MM.1S (cell line): ENCODE measurements at regions not wholly inside any gene's neighbourhood (a gene's known extent, or its start where the extent isn't known, plus 50 kb on each side); places are given as distances from the start of the nearest gene placed in this dataset.
"Not testable (repeated sequence)": the region's sequence is repeated elsewhere in the genome, so short reads cannot be mapped to it uniquely, and the experiment has no call there.

Source experiments
- DNase-seq: peaks from one replicate; pipeline ENCODE4 v3.0.0-alpha.2; 2015
- H2AFZ ChIP-seq: fragments of 300-600 bp; sonication (generic); 2 replicates; pipeline ENCODE4 v1.6.0; 2016; ENCODE audit warnings: antibody characterized with exemption, low read length
- H3F3A ChIP-seq: fragments of 300-600 bp; sonication (generic); 2 replicates; pipeline ENCODE4 v1.6.1; 2016; ENCODE audit warnings: mild to moderate bottlenecking, antibody characterized with exemption, low read length, moderate library complexity, mixed read lengths; ENCODE audit not compliant: insufficient read depth
- H3K27ac ChIP-seq: fragments of 300-600 bp; sonication (generic); 2 replicates; pipeline ENCODE4 v1.5.1; 2016; ENCODE audit warnings: mild to moderate bottlenecking, low read length
- H3K27me3 ChIP-seq: fragments of 300-600 bp; sonication (generic); replicated peaks from 2 replicates; pipeline ENCODE4 v1.6.0; 2016; ENCODE audit warnings: low read length; ENCODE audit not compliant: insufficient read depth
- H3K36me3 ChIP-seq: fragments of 300-600 bp; sonication (generic); replicated peaks from 2 replicates; pipeline ENCODE4 v1.6.1; 2016; ENCODE audit warnings: mild to moderate bottlenecking, low read length, mixed read lengths; ENCODE audit not compliant: insufficient read depth
- H3K4me1 ChIP-seq: fragments of 300-600 bp; sonication (generic); 2 replicates; pipeline ENCODE4 v1.6.1; 2016; ENCODE audit warnings: low read length, mixed read lengths
- H3K4me2 ChIP-seq: fragments of 300-600 bp; sonication (generic); 2 replicates; pipeline ENCODE4 v1.6.0; 2016; ENCODE audit warnings: low read depth, low read length
- H3K4me3 ChIP-seq: fragments of 300-600 bp; sonication (generic); 2 replicates; pipeline ENCODE4 v1.5.1; 2016; ENCODE audit warnings: low read length, mixed read lengths
- H3K79me2 ChIP-seq: fragments of 300-600 bp; sonication (generic); 2 replicates; pipeline ENCODE4 v1.6.1; 2016; ENCODE audit warnings: mixed run types, low read length, mixed read lengths
- H3K9ac ChIP-seq: fragments of 300-600 bp; sonication (generic); 2 replicates; pipeline ENCODE4 v1.6.1; 2016; ENCODE audit warnings: low read length, mixed read lengths
- H3K9me2 ChIP-seq: fragments of 300-600 bp; sonication (generic); replicated peaks from 2 replicates; pipeline ENCODE4 v1.6.1; 2016; ENCODE audit warnings: mild to moderate bottlenecking, low read length, mixed read lengths; ENCODE audit not compliant: insufficient read depth
- H3K9me3 ChIP-seq: fragments of 300-600 bp; sonication (generic); replicated peaks from 2 replicates; pipeline ENCODE4 v1.6.1; 2016; ENCODE audit warnings: mild to moderate bottlenecking, low read length, mixed read lengths; ENCODE audit not compliant: insufficient read depth
- H4K20me1 ChIP-seq: fragments of 300-600 bp; sonication (generic); 2 replicates; pipeline ENCODE4 v1.6.1; 2016; ENCODE audit warnings: mild to moderate bottlenecking, low read length, moderate library complexity, mixed read lengths; ENCODE audit not compliant: insufficient read depth
- EZH2 ChIP-seq: fragments of 300-600 bp; sonication (generic); optimal IDR thresholded peaks from 2 replicates; pipeline ENCODE3; 2017; ENCODE audit warnings: low read depth, mild to moderate bottlenecking, antibody characterized with exemption, low read length, mixed read lengths
- EZH2phosphoT487 ChIP-seq: fragments of 300-600 bp; sonication (generic); IDR thresholded peaks from 2 replicates; pipeline ENCODE4 v1.6.1; 2018; ENCODE audit warnings: antibody characterized with exemption, low read length
- TF ChIP-seq, protein P1 (sequence below): fragments of 300-600 bp; sonication (generic); IDR thresholded peaks from 2 replicates; pipeline ENCODE4 v1.5.1; 2016; ENCODE audit warnings: antibody characterized with exemption, low read length, mixed read lengths

DNA sequence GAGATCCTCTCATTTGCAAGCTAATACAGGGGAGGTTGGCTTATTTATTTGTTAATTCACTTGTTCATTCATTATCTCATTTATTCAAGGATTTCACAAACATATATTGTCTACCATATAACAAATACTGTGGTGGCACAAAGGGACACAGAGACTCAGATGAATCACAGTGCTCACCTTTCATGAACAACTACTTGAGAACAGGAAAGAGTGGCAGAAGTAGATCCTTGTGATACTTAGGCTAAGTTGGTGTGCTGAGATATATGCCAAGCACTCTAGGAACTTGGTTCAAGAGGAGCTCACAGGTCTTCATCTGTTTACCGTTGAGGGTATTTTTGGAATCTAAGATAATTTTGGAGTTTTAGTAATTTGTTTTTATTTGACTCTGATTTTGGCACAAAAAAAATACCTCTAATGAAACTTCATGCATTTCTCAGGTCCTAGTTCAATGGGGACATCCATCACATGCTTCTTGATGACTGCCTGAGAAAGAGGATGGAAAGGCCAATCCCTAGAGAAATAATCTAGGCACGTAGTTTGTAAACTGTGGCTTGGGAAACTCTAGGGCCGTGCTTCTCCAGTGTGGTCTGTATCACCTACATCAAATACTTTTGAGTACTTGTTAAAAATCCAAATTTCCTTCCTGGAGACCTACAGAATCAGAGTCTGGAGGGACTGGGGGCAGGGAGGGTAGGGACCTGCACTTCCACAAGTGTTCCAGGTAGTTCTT lies 113.3 kb downstream of the OSTF1 start:
- no peak for DNase-seq
- Histone ChIP-seq H3K9ac (no peak overlapping the region), H3K4me2 (no peak overlapping the region), H3K27ac (no peak overlapping the region), H3K9me2 (no peaks in the 10 kb centered on the region), H2AFZ (no peak overlapping the region), H3K9me3 (no peaks in the 10 kb centered on the region), H3K4me1 (no peaks in the 10 kb centered on the region), H3K36me3 (no peaks in the 10 kb centered on the region), H3K4me3 (no peak overlapping the region), H3K79me2 (no peaks in the 10 kb centered on the region), H3K27me3 (no peaks in the 10 kb centered on the region), H4K20me1 (no peaks in the 10 kb centered on the region), H3F3A (no peaks in the 10 kb centered on the region)
- TF ChIP-seq EZH2phosphoT487 (no peak), EZH2 (no peak)
- TF ChIP-seq, protein P1, sequence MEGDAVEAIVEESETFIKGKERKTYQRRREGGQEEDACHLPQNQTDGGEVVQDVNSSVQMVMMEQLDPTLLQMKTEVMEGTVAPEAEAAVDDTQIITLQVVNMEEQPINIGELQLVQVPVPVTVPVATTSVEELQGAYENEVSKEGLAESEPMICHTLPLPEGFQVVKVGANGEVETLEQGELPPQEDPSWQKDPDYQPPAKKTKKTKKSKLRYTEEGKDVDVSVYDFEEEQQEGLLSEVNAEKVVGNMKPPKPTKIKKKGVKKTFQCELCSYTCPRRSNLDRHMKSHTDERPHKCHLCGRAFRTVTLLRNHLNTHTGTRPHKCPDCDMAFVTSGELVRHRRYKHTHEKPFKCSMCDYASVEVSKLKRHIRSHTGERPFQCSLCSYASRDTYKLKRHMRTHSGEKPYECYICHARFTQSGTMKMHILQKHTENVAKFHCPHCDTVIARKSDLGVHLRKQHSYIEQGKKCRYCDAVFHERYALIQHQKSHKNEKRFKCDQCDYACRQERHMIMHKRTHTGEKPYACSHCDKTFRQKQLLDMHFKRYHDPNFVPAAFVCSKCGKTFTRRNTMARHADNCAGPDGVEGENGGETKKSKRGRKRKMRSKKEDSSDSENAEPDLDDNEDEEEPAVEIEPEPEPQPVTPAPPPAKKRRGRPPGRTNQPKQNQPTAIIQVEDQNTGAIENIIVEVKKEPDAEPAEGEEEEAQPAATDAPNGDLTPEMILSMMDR = no peak

DNA sequence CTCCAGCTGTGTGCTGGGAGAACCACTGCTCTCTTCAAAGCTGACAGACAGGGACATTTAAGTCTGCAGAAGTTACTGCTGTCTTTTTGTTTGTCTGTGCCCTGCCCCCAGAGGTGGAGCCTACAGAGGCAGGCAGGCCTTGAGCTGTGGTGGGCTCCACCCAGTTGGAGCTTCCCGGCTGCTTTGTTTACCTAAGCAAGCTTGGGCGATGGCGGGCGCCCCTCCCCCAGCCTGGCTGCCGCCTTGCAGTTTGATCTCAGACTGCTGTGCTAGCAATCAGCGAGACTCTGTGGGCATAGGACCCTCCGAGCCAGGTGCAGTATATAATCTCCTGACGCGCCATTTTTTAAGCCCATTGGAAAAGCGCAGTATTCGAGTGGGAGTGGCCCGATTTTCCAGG lies 119.7 kb downstream of the OSTF1 start:
- H3K27me3 ChIP-seq, H3F3A ChIP-seq, H3K4me3 ChIP-seq, H3K9me2 ChIP-seq, H4K20me1 ChIP-seq, H3K4me1 ChIP-seq, DNase-seq, H3K27ac ChIP-seq, H3K79me2 ChIP-seq, H2AFZ ChIP-seq, H3K9me3 ChIP-seq, H3K4me2 ChIP-seq, H3K9ac ChIP-seq, H3K36me3 ChIP-seq: not testable (repeated sequence)

- no peak overlapping the region for H3K9ac ChIP-seq
- no peaks in the 10 kb centered on the region for H4K20me1 ChIP-seq
- no peaks in the 10 kb centered on the region for H3K36me3 ChIP-seq
- no peaks in the 10 kb centered on the region for H3F3A ChIP-seq
- H3K4me3 ChIP-seq = no peak overlapping the region
- no peak overlapping the region for H3K4me2 ChIP-seq
- no peaks in the 10 kb centered on the region for H3K4me1 ChIP-seq
- H3K27me3 ChIP-seq = no peaks in the 10 kb centered on the region
- DNase-seq = no peak
- no peak overlapping the region for H2AFZ ChIP-seq
- no peak for TF ChIP-seq EZH2
- TF ChIP-seq, protein P1 = no peak
- no peak for TF ChIP-seq EZH2phosphoT487
- H3K27ac ChIP-seq = no peak overlapping the region
- no peaks in the 10 kb centered on the region for H3K9me2 ChIP-seq
- no peaks in the 10 kb centered on the region for H3K9me3 ChIP-seq
- H3K79me2 ChIP-seq = no peaks in the 10 kb centered on the region
These were observed 121.9 kb downstream of the OSTF1 start for GRCh38 chr9:75210215-75210614.

DNA sequence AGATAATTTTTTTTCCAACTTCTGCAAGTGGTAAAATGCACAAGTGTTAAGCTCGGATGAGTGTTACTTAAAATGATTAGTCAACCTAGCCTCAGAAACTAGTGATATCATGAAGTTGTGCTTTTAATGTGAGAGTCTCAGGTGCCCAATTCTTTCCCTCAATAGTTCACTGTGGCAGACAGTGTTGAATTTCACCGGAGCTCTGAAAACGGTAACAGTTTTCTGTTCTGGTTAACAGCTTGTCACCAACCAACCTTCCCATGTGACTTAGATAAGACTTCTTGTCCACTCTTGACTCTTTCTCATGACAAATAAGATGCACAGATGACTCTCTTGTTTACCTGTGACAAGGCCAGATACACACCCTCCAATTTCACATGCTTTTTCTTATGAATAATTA lies 125.5 kb downstream of the OSTF1 start:
- no peak overlapping the region for H3K9ac ChIP-seq
- H3K4me3 ChIP-seq = no peak overlapping the region
- DNase-seq = no peak
- H3K27ac ChIP-seq = no peak overlapping the region
- no peaks in the 10 kb centered on the region for H3K9me3 ChIP-seq
- H2AFZ ChIP-seq = no peak overlapping the region
- H3K9me2 ChIP-seq = no peaks in the 10 kb centered on the region
- no peaks in the 10 kb centered on the region for H3K27me3 ChIP-seq
- TF ChIP-seq, protein P1 = no peak
- TF ChIP-seq EZH2 = no peak
- H3F3A ChIP-seq = no peaks in the 10 kb centered on the region
- H4K20me1 ChIP-seq = no peaks in the 10 kb centered on the region
- no peaks in the 10 kb centered on the region for H3K36me3 ChIP-seq
- no peaks in the 10 kb centered on the region for H3K79me2 ChIP-seq
- no peaks in the 10 kb centered on the region for H3K4me1 ChIP-seq
- H3K4me2 ChIP-seq = no peak overlapping the region
